Nephron progenitor cell (in vitro differentiated cells): ENCODE measurements at regions not wholly inside any gene's neighbourhood (a gene's known extent, or its start where the extent isn't known, plus 50 kb on each side); places are given as distances from the start of the nearest gene placed in this dataset.

ENCODE experiments used
- DNase-seq: peaks from one replicate; pipeline ENCODE4 v3.0.0; 2021
- H3K27ac Mint-ChIP-seq: 2 replicates; pipeline ENCODE4 v1.8.0; 2021; ENCODE audit warnings: mild to moderate bottlenecking, moderate library complexity, mixed read lengths
- H3K27me3 Mint-ChIP-seq: 2 replicates; pipeline ENCODE4 v1.8.0; 2021; ENCODE audit warnings: mild to moderate bottlenecking, low read depth, mixed read lengths; ENCODE audit not compliant: poor library complexity
- H3K36me3 Mint-ChIP-seq: 2 replicates; pipeline ENCODE4 v1.8.0; 2021; ENCODE audit warnings: low read depth, mixed read lengths
- H3K4me1 Mint-ChIP-seq: 2 replicates; pipeline ENCODE4 v1.8.0; 2021; ENCODE audit warnings: mixed read lengths
- H3K4me3 Mint-ChIP-seq: 2 replicates; pipeline ENCODE4 v1.8.0; 2021; ENCODE audit warnings: mild to moderate bottlenecking, moderate library complexity, mixed read lengths
- H3K9me3 Mint-ChIP-seq: 2 replicates; pipeline ENCODE4 v1.8.0; 2021; ENCODE audit warnings: mild to moderate bottlenecking, moderate library complexity, mixed read lengths
- CTCF ChIP-seq: fragments of 200-600 bp; sonication (generic); IDR thresholded peaks from 2 replicates; pipeline ENCODE4 v1.5.0; 2021; ENCODE audit warnings: antibody characterized with exemption

- DNase-seq: no peak
- no peak overlapping the region for H3K27ac Mint-ChIP-seq
- H3K4me1 Mint-ChIP-seq: no peaks in the 10 kb centered on the region
Measured at GRCh38 chr5:174818430-174818829, 94.0 kb downstream of the MSX2 start.

GRCh38 chr5:174817610-174818009 is 93.2 kb downstream of the MSX2 start:
- H3K4me3 Mint-ChIP-seq: no peak overlapping the region

More at GRCh38 chr5:174818430-174818829, 94.0 kb downstream of the MSX2 start:
- H3K9me3 Mint-ChIP-seq: peaks cover 44% of the 10 kb centered on the region
- H3K4me3 Mint-ChIP-seq: no peak overlapping the region
- H3K27me3 Mint-ChIP-seq: no peaks in the 10 kb centered on the region
- H3K36me3 Mint-ChIP-seq: peaks cover 8% of the 10 kb centered on the region
- no peak for TF ChIP-seq CTCF

GRCh38 chr5:174816858-174817257 is 92.5 kb downstream of the MSX2 start:
- H3K27ac Mint-ChIP-seq: no peak overlapping the region
- H3K27me3 Mint-ChIP-seq: no peaks in the 10 kb centered on the region
- H3K36me3 Mint-ChIP-seq: peaks cover 8% of the 10 kb centered on the region
- no peak overlapping the region for H3K4me3 Mint-ChIP-seq
- peaks cover 36% of the 10 kb centered on the region for H3K9me3 Mint-ChIP-seq
- H3K4me1 Mint-ChIP-seq: no peaks in the 10 kb centered on the region
- DNase-seq: no peak
- peak; percentile 41 for TF ChIP-seq CTCF

More at GRCh38 chr5:174817610-174818009, 93.2 kb downstream of the MSX2 start:
- Mint-ChIP-seq H3K4me1 (no peaks in the 10 kb centered on the region), H3K27ac (no peak overlapping the region), H3K9me3 (peaks cover 43% of the 10 kb centered on the region), H3K27me3 (no peaks in the 10 kb centered on the region), H3K36me3 (peaks cover 8% of the 10 kb centered on the region)
- TF ChIP-seq CTCF: no peak
- DNase-seq: no peak

- Mint-ChIP-seq H3K27me3 (no peaks in the 10 kb centered on the region), H3K9me3 (peaks cover 16% of the 10 kb centered on the region), H3K27ac (no peak overlapping the region), H3K36me3 (peaks cover 8% of the 10 kb centered on the region), H3K4me1 (peaks cover 13% of the 10 kb centered on the region), H3K4me3 (no peak overlapping the region)
- no peak for TF ChIP-seq CTCF
- DNase-seq: no peak
Measured at GRCh38 chr5:174811438-174811837, 87.1 kb downstream of the MSX2 start.

GRCh38 chr5:174810796-174811195 is 86.4 kb downstream of the MSX2 start:
- DNase-seq: no peak
- Mint-ChIP-seq H3K36me3 (peaks cover 2% of the 10 kb centered on the region), H3K27me3 (no peaks in the 10 kb centered on the region), H3K4me1 (peaks cover 13% of the 10 kb centered on the region), H3K9me3 (peaks cover 11% of the 10 kb centered on the region), H3K27ac (no peak overlapping the region), H3K4me3 (no peak overlapping the region)
- no peak for TF ChIP-seq CTCF

GRCh38 chr5:174807471-174807870 is 83.1 kb downstream of the MSX2 start:
- Mint-ChIP-seq H3K9me3 (peaks cover 11% of the 10 kb centered on the region), H3K27ac (peak overlapping the region; percentile 24)

More at GRCh38 chr5:174807471-174807870, 83.1 kb downstream of the MSX2 start:
- Mint-ChIP-seq H3K4me3 (no peak overlapping the region), H3K36me3 (no peaks in the 10 kb centered on the region), H3K4me1 (peaks cover 13% of the 10 kb centered on the region), H3K27me3 (no peaks in the 10 kb centered on the region)
- no peak for TF ChIP-seq CTCF
- no peak for DNase-seq
